Muscle layer of colon (tissue), 2 donors: ENCODE measurements at regions not wholly inside any gene's neighbourhood (a gene's known extent, or its start where the extent isn't known, plus 50 kb on each side); places are given as distances from the start of the nearest gene placed in this dataset.
"Not testable (repeated sequence)": the region's sequence is repeated elsewhere in the genome, so short reads cannot be mapped to it uniquely, and the experiment has no call there.

ENCODE experiments used
- H3K27ac ChIP-seq: one replicate; pipeline ENCODE4 v1.7.0; 2013; ENCODE audit warnings: low read depth, mild to moderate bottlenecking, low read length, moderate library complexity
- H3K27me3 ChIP-seq, 2 donors: one replicate each; pipeline ENCODE4 v1.7.0; 2013; ENCODE audit warnings: low read length in 2 of 2, mild to moderate bottlenecking in 2 of 2; ENCODE audit not compliant: insufficient read depth in 2 of 2, control insufficient read depth in 1 of 2
- H3K36me3 ChIP-seq: one replicate; pipeline ENCODE4 v1.7.0; 2013; ENCODE audit warnings: mild to moderate bottlenecking, low read length; ENCODE audit not compliant: insufficient read depth
- H3K4me1 ChIP-seq: one replicate; pipeline ENCODE4 v1.7.0; 2013; ENCODE audit warnings: mild to moderate bottlenecking, low read length; ENCODE audit not compliant: insufficient read depth
- H3K4me3 ChIP-seq, 2 donors: one replicate each; pipeline ENCODE4 v1.7.0; 2013; ENCODE audit warnings: low read length in 2 of 2, low read depth in 1 of 2, mild to moderate bottlenecking in 1 of 2, moderate library complexity in 1 of 2
- H3K9ac ChIP-seq: one replicate; pipeline ENCODE4 v1.7.0; 2013; ENCODE audit warnings: low read length
- H3K9me3 ChIP-seq: one replicate; pipeline ENCODE4 v1.7.0; 2013; ENCODE audit warnings: mild to moderate bottlenecking, low read length
- donor health status: abdominal sarcoma.
- donor health status: Adenocarcinoma of cecum.

- Histone ChIP-seq H3K27me3 (no peaks in the 10 kb centered on the region), H3K36me3 (no peaks in the 10 kb centered on the region), H3K27ac (no peak overlapping the region), H3K9me3 (no peaks in the 10 kb centered on the region), H3K4me1 (no peaks in the 10 kb centered on the region), H3K9ac (no peak overlapping the region), H3K4me3 (no peak overlapping the region)
Observed at GRCh38 chr6:134750669-134751068, 199.2 kb downstream of the ALDH8A1 start.

GRCh38 chr6:134748484-134748883 lies 201.4 kb downstream of the ALDH8A1 start:
- no peak overlapping the region for H3K27ac ChIP-seq

GRCh38 chr6:134747197-134747596 lies 202.7 kb downstream of the ALDH8A1 start:
- H3K36me3 ChIP-seq, H3K9ac ChIP-seq, H3K27me3 ChIP-seq, H3K4me1 ChIP-seq, H3K9me3 ChIP-seq, H3K4me3 ChIP-seq, H3K27ac ChIP-seq: not testable (repeated sequence)

More at GRCh38 chr6:134748484-134748883, 201.4 kb downstream of the ALDH8A1 start:
- Histone ChIP-seq H3K4me1 (no peaks in the 10 kb centered on the region), H3K36me3 (no peaks in the 10 kb centered on the region), H3K27me3 (no peaks in the 10 kb centered on the region), H3K9me3 (no peaks in the 10 kb centered on the region), H3K9ac (no peak overlapping the region), H3K4me3 (no peak overlapping the region)

- H3K27me3 ChIP-seq: no peaks in the 10 kb centered on the region
- H3K9me3 ChIP-seq: no peaks in the 10 kb centered on the region
- H3K4me1 ChIP-seq: no peaks in the 10 kb centered on the region
- no peak overlapping the region for H3K9ac ChIP-seq
- no peaks in the 10 kb centered on the region for H3K36me3 ChIP-seq
- H3K4me3 ChIP-seq: no peak overlapping the region
- no peak overlapping the region for H3K27ac ChIP-seq
Observed at GRCh38 chr6:134746140-134746539, 203.8 kb downstream of the ALDH8A1 start.

- not testable (repeated sequence) for H3K9ac ChIP-seq, H3K9me3 ChIP-seq, H3K27me3 ChIP-seq, H3K36me3 ChIP-seq, H3K4me3 ChIP-seq, H3K4me1 ChIP-seq, H3K27ac ChIP-seq
Observed at GRCh38 chr6:134745192-134745591, 204.7 kb downstream of the ALDH8A1 start.

GRCh38 chr6:134744301-134744700 lies 205.6 kb downstream of the ALDH8A1 start:
- no peaks in the 10 kb centered on the region for H3K27me3 ChIP-seq
- no peaks in the 10 kb centered on the region for H3K9me3 ChIP-seq
- H3K27ac ChIP-seq: no peak overlapping the region
- no peaks in the 10 kb centered on the region for H3K36me3 ChIP-seq
- no peaks in the 10 kb centered on the region for H3K4me1 ChIP-seq
- no peak overlapping the region for H3K9ac ChIP-seq
- H3K4me3 ChIP-seq: no peak overlapping the region

GRCh38 chr6:134741200-134741536 lies 208.7 kb downstream of the ALDH8A1 start:
- Histone ChIP-seq H3K9ac (no peak overlapping the region), H3K36me3 (no peaks in the 10 kb centered on the region), H3K9me3 (no peaks in the 10 kb centered on the region), H3K27ac (no peak overlapping the region), H3K4me3 (no peak overlapping the region), H3K4me1 (no peaks in the 10 kb centered on the region), H3K27me3 (no peaks in the 10 kb centered on the region)

- H3K27ac ChIP-seq: no peak overlapping the region
- H3K27me3 ChIP-seq: no peaks in the 10 kb centered on the region
- H3K9ac ChIP-seq: no peak overlapping the region
- no peak overlapping the region for H3K4me3 ChIP-seq
- no peaks in the 10 kb centered on the region for H3K9me3 ChIP-seq
- no peaks in the 10 kb centered on the region for H3K4me1 ChIP-seq
- H3K36me3 ChIP-seq: no peaks in the 10 kb centered on the region
Observed at GRCh38 chr6:134740473-134741199, 209.3 kb downstream of the ALDH8A1 start.

GRCh38 chr6:134740027-134740373 lies 209.9 kb downstream of the ALDH8A1 start:
- Histone ChIP-seq H3K27ac (no peak overlapping the region), H3K9ac (no peak overlapping the region), H3K4me1 (no peaks in the 10 kb centered on the region), H3K36me3 (no peaks in the 10 kb centered on the region), H3K4me3 (no peak overlapping the region), H3K9me3 (no peaks in the 10 kb centered on the region), H3K27me3 (no peaks in the 10 kb centered on the region)

GRCh38 chr6:134739299-134740026 lies 210.4 kb downstream of the ALDH8A1 start:
- Histone ChIP-seq H3K9ac (no peak overlapping the region), H3K9me3 (no peaks in the 10 kb centered on the region), H3K27ac (no peak overlapping the region), H3K4me3 (no peak overlapping the region), H3K36me3 (no peaks in the 10 kb centered on the region), H3K4me1 (no peaks in the 10 kb centered on the region), H3K27me3 (no peaks in the 10 kb centered on the region)

- Histone ChIP-seq H3K27me3 (no peaks in the 10 kb centered on the region), H3K9ac (no peak overlapping the region), H3K27ac (no peak overlapping the region), H3K4me1 (no peaks in the 10 kb centered on the region), H3K36me3 (no peaks in the 10 kb centered on the region), H3K4me3 (no peak overlapping the region), H3K9me3 (no peaks in the 10 kb centered on the region)
Observed at GRCh38 chr6:134738211-134738885, 211.6 kb downstream of the ALDH8A1 start.
